GM18858 (cell line): ENCODE measurements at regions not wholly inside any gene's neighbourhood (a gene's known extent, or its start where the extent isn't known, plus 50 kb on each side); places are given as distances from the start of the nearest gene placed in this dataset.
"Not testable (repeated sequence)": the region's sequence is repeated elsewhere in the genome, so short reads cannot be mapped to it uniquely, and the experiment has no call there.

Source experiments
- ATAC-seq: cut with Tn5 transposase; IDR thresholded peaks from one replicate; pipeline ENCODE4 v1.9.1; 2021; ENCODE audit not compliant: unreplicated experiment

- not testable (repeated sequence) for ATAC-seq
These were observed 179.9 kb upstream of the OR13F1 start for GRCh38 chr9:104323967-104324694.

DNA sequence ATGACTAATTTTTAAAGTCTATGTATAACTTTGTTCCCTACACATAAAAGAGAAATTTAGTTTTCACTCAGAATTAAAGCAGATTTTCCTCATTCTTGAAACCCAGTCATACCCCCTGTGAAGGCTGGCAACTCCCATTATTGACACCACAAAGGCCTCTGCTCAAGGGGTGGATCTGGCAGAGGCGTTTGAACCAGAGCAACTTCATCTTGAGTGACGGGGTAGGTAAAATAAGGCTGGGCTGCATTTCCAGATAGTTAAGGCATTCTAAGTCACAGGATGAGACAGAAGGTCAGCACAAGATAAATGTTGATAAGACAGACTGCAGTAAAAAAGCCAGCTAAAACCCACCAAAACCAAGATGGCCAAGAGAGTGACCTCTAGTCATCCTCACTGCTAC is 177.2 kb upstream of the OR13F1 start:
- ATAC-seq, result no peak

- ATAC-seq, result no peak
These were observed 174.8 kb upstream of the OR13F1 start for GRCh38 chr9:104329245-104329644.

GRCh38 chr9:104330841-104331240 is 173.2 kb upstream of the OR13F1 start:
- no peak for ATAC-seq

- ATAC-seq, result no peak
These were observed 169.5 kb upstream of the OR13F1 start for GRCh38 chr9:104334549-104334948.

GRCh38 chr9:104339692-104340091 is 164.4 kb upstream of the OR13F1 start:
- ATAC-seq, result no peak

GRCh38 chr9:104342552-104342951 is 161.5 kb upstream of the OR13F1 start:
- no peak for ATAC-seq

DNA sequence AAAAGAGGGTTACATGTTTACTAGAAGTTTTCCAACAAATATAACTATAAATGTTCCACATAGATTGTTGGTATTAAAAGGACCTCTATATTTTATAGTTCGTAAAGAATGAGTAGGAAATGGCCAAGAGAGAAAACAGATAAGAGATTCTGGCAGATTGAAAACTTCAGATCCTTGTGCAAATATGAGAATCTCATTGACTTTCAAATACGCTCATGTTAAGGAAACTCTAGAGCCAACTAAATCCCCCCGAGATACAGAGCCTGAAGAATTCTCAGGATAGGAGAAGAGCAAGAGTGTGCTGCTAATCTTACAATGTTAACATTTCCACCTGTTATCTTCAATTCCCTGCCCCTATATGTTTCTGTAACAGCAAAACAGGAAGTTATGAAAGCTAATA is 159.0 kb upstream of the OR13F1 start:
- no peak for ATAC-seq

GRCh38 chr9:104350541-104350940 is 153.5 kb upstream of the OR13F1 start:
- no peak for ATAC-seq

- ATAC-seq, result no peak
These were observed 152.3 kb upstream of the OR13F1 start for GRCh38 chr9:104351726-104352125.

DNA sequence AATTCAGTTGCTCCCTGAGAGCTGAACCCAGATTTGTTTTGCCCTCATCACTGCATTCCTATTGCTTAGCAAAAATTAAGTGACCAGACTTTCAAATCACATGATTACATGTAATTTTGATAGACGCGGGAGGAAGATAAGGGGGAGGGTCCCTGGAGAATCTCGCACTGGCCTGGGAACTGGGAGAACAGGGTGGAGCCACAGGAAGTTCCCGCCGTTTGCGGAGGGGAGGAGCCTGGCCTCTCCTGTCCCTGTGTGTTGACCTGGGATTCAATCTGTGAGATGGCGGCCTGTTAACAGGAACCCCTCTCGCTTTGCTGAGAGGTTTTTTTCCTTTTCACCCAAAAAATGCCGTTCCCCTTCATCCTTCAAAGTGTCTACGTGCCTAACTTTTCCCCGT is 142.9 kb upstream of the OR13F1 start:
- ATAC-seq, result no peak

DNA sequence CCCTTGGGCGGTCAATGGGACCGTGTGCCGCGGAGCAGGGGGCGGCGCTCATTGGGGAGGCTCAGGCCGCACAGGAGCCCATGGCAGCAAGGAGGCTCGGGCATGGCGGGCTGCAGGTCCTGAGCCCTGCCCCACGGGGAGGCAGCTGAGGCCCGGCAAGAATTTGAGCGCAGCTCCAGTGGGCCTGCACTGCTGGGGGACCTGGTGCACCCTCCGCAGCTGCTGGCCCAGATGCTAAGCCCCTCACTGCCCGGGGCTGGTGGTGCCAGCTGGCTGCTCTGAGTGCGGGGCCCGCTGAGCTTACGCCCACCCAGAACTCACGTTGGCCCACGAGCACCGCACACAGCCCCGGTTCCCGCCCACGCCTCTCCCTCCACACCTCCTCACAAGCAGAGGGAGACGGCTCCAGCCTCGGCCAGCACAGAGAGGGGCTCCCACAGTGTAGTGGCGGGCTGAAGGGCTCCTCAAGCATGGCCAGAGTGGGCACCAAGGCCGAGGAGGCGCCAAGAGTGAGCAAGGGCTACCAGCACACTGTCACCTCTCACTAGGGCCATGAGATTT is 141.1 kb upstream of the OR13F1 start:
- no peak for ATAC-seq

GRCh38 chr9:104367507-104367906 is 136.6 kb upstream of the OR13F1 start:
- ATAC-seq, result no peak

DNA sequence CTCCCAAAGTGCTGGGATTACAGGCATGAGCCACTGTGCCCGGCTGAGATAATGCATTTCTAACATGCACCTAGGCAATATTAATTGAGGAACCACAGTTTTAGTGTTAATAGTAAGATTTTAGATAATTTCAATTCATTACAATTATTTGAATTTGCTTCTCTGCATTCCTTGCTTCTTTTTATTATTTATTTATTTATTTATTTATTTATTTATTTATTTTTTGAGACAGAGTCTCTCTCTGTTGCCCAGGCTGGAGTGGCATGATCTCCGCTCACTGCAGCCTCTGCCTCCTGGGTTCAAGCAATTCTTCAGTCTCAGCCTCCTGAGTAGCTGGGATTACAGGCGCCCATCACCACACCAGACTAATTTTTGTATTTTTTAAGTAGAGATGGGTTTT is 135.7 kb upstream of the OR13F1 start:
- not testable (repeated sequence) for ATAC-seq

GRCh38 chr9:104374711-104375110 is 129.4 kb upstream of the OR13F1 start:
- no peak for ATAC-seq

GRCh38 chr9:104386013-104386412 is 118.0 kb upstream of the OR13F1 start:
- ATAC-seq, result no peak

DNA sequence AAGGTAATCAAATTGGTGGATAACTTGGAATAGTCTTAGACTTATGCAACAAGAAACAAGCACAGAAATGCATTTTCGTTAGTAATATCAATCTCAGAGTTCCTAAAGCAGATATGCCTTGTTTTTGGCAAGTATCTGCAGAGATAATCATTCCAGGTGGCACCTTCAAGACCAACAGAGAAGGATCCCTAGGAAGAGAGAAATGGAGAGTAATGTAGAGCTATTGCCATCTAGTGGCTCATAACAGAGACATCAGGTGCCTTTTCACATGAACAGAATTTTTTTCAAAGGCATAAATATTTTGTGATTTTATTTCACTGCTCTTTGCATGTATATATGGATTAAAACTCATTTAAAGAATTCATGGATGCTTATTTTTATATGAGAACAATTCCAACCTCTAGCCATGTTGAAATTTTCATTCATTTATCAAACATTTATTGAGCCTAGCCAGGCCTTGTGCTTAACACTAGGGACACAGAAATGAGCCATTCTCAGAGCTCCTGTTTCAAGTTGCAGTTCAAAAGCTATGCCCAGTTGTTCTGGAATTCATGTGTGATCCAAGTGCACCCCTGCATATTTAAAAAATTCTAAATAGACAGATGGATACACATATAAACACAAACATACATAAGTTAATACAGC is 117.5 kb upstream of the OR13F1 start:
- ATAC-seq, result peak; percentile 79

DNA sequence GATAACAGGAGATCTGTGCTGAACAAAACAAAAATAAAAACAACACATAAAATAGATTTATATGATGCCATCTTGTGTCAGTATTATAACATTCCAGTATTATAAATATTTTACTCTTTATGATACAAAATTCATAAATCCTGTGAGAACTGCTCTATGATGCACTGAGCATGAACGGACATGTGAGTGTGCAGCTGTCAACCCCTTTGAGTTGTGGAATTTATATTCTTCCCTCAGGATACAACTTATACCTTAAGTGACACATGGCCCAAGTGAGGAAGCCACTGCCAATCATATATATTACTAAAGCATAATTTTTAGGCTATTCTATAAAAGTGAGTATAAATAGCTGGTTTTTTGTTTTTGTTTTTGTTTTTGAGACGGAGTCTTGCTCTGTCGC is 116.0 kb upstream of the OR13F1 start:
- no peak for ATAC-seq

- ATAC-seq, result no peak
These were observed 114.7 kb upstream of the OR13F1 start for GRCh38 chr9:104389341-104389740.

DNA sequence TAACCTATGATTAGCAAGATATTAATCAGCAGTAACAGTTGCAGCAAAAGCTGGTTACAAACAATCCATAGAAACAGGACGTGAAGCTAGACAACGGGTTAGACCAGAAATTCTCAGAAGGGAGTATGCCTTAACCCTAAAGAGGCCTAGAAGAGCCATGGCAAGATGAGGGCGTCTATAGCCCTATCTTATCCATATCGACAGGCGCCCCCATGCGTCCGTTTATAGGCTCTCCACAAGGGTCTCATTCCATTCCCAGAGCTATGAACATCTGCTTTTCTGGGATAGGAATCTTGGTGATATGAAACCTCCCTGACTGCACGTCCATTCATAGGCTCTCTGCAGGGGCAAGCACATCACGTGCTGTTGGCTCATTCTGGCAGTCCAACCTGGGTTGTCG is 109.2 kb upstream of the OR13F1 start:
- not testable (repeated sequence) for ATAC-seq

DNA sequence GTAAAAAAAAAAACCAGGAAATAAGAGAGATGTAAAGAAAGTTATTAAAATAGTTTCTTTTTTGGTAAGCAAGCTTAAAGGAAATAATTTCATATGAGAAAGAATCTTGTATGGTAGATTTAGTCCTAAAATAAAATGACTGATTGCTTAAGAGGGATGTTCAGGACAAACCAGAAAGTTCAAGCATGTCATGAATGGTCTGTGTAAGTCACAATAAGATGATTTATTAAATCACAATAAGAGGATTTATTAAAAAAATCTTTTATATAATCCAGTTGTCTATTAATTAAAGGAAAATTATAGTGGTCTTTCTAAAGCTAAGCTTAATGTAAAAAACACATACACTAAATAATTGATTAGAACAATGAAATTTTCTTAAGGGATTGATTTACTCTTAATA is 91.8 kb upstream of the OR13F1 start:
- ATAC-seq, result no peak

GRCh38 chr9:104416470-104416869 is 87.6 kb upstream of the OR13F1 start:
- ATAC-seq, result no peak
